ENCODE measurements at regions not wholly inside any gene's neighbourhood (a gene's known extent, or its start where the extent isn't known, plus 50 kb on each side); places are given as distances from the start of the nearest gene placed in this dataset.

GRCh38 chr13:22486490-22486889 is 694.3 kb upstream of the SGCG start:
- TF ChIP-seq CTCF (IDR thresholded peaks at IDR 0.05) (no peak), POLR2AphosphoS5 (IDR thresholded peaks at IDR 0.05) (no peak)

Measured in gastroesophageal sphincter (tissue), 3 donors.